ENCODE measurements at regions not wholly inside any gene's neighbourhood (a gene's known extent, or its start where the extent isn't known, plus 50 kb on each side); places are given as distances from the start of the nearest gene placed in this dataset.

- TF ChIP-seq CTCF (IDR thresholded peaks at IDR 0.05; ENCODE audit: low read depth, low read length) (no peak), POLR2A (IDR thresholded peaks at IDR 0.05; ENCODE audit: extremely low read depth, insufficient read length) (no peak)
Observed at GRCh38 chr5:166581826-166582225, 1709.6 kb upstream of the WWC1 start.

All from NB4 (cell line).